Tongue (tissue), 1 donor: ENCODE measurements at regions not wholly inside any gene's neighbourhood (a gene's known extent, or its start where the extent isn't known, plus 50 kb on each side); places are given as distances from the start of the nearest gene placed in this dataset.
"Not testable (repeated sequence)": the region's sequence is repeated elsewhere in the genome, so short reads cannot be mapped to it uniquely, and the experiment has no call there.

Source experiments
- DNase-seq: peaks from one replicate; pipeline ENCODE4 v3.0.0-alpha.2; 2015

DNA sequence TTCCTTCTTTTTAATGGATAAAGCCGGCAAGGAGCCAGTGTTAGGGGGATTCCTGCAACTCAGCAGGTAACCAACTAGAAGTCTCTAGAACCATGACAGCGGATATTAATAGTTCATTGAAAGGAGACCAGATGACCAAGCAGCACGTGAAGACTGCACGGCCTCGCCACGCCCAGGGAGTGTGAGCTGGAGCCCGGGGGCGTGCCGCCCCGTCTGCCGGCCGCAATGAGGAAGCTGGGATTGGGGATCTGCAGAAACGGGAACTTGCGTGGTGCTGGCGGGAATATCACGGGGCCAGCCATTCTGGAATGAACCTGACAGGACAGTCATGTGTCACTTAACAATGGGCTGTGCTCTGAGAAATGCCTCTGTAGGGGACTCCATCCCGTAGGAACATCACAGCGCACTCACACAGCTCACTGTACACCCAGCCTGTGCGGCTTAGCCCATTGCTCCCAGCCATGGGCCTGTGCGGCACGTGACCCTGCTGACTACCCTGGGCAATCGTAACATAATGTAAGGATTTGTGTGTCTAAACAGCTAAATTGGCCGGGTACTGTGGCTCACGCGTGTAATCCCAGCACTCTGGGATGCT, 4092.8 kb upstream of the TPTE start:
- not testable (repeated sequence) for DNase-seq

DNA sequence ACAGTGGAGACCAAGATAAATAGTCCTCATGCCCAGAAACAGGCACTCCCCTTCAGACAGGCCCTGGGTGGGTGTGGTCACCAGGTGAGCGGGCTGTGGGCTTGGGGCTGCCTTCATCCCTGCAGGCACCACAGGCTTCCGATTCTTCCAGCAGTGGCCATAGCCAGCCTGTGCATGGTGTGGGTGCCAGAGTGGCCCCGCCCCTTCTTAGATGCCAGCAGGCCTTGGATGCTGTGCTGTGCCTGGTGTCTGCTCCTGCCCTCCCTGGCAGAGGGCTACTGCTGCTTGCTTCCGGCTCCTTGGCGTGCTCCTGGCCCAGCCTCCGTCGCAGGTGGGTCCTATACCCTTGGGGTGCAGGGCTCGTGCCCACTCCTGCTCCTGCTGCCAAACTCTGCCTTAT, 4091.5 kb upstream of the TPTE start:
- DNase-seq = not testable (repeated sequence)

DNA sequence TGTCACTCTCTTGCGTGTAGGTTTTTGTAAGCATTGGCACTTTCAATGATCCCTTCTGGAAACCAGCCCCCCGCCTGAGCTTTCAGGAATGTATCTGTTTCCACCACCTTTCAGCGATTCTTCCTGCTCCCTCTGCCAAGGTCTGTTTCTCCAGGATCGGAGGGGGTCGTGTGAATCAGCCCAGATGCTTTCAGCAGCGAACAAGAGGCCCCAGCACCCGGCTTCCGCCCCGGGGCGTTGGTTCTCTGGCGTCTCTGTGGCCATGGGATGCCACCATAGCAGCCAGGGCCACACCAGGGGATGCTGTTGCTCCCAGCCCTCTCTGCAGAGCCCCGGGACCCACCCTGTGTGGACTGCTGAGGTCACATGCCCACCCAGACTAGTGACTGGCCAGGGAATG, 4088.2 kb upstream of the TPTE start:
- DNase-seq = not testable (repeated sequence)

DNA sequence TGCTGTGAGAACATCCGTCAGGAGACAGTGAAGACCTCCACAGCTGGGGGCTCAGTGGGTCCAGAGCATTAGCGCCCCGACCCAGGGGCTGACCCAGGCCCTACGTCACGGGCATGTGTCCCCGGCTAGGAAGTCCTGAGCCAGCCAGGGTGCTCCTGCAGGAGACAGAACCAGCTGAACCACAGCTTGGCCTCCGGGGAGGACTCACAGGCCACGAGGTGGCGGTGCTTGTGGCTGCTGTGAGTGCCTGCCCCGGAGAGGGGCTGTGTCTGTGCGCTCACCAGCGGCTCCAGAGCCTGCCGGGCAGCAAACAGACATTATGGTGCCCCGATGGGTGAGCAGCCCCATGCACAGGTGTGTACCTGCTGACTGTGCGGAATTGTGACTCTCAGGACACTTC, 4085.2 kb upstream of the TPTE start:
- DNase-seq = not testable (repeated sequence)

DNA sequence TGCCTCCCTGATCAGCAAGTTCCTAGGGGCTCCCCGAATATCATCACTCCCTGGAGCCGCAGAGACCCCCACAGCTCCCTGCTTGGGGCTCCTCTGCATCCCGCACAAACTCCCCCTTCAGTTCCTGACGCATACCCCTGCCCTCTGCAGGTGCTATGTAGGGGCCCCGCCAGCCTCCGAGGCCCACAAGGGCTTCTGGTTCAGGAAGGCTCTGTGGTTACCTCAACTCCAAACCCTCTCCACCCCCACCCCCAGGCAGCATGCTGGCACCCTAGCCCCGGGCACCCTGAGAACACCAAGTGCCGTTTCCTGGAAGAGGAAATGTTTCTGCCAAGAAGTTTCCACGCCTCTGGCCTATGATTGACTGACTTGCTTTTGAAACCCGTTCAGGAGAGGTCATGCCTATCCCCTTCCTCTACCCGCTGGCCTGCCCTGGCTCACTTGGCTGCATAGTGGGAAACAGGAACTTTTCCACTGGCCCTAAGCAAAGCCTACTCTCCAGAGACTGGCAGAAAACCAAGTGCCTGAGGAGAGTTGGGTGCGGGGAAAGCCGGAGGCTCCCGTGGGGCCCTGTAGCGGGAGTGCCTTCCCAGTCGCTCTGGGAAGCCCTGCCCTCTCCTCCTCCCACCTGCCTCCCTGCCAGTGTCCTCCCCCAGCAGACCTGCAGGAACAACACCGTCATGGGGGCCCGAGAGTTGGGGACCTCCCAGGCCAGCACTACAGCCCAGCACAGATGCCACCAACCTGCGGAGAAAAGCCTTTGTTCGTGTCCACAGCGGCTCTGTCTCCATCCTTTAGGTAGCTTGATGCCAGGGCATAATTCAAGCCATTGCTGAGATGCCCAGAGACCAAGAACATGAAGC, 4084.2 kb upstream of the TPTE start:
- DNase-seq = peak; percentile 5

DNA sequence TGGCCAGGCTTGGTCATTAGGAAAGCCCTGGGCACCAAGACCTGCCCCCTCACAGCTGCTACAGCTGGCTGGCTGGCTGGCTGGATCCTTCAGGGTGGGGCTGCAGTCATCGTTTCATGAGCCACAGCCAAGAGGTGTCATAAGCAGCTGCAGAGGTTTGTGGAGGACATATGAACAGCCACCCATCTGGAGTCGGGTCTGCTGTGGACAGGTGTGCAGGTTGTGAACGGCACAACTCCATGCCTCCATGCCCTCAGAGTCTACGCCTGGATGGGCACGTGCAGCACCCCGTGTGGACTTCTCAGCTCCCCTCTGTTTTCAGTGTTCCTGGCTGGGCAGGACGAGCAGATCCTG, 4083.6 kb upstream of the TPTE start:
- peak; percentile 22 for DNase-seq

DNA sequence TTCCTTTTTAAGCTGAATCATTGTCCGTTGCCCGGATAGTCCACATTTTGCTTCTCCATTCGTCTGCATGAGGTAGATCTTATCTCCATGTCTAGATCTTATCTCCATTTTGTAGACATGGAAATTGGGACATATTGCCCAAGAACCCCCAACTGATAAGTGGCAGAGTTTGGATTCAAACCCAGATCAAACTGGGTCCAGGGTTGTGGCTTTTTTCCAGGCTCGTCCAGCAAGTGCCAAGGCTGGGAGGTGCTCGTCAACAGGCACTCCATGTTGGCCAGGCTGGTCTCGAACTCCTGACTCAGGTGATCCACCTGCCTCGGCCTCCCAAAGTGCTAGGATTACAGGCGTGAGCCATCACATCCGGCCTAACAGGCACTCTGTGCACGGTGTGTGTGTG, 4082.3 kb upstream of the TPTE start:
- not testable (repeated sequence) for DNase-seq

DNA sequence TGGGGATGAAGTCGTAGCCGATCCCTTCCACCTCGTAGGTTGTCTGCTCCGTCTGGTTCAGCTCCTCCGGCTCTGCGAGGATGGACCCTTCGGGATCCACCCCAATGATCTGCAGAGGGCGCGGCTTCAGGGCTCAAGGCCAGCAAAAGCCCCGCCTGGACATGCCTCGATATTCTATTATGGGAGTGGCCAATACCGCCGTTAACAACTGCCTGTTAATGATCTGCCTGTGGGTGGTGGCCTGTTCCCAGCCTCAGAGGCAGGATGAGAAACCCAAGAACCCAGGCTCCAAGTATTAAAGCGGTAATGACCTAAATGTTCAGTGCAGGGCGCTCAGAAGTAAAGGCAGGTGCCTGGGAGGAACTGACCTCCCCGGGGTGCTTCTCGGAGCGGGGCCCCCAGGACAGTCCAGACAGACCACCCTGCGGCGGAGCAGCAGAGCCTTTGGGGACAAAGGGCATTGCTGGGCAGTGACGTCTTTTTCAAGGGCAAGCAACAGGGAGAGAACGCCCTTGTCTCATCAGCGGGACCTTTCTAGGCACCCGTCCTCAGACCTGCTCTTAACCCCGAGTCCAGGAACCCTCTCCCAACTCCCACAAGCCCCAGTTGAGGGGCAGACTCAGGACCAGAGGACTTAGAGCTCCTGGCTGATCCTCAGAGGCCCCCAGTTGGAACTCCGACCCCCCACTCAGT, 4066.6 kb upstream of the TPTE start:
- DNase-seq = not testable (repeated sequence)

DNA sequence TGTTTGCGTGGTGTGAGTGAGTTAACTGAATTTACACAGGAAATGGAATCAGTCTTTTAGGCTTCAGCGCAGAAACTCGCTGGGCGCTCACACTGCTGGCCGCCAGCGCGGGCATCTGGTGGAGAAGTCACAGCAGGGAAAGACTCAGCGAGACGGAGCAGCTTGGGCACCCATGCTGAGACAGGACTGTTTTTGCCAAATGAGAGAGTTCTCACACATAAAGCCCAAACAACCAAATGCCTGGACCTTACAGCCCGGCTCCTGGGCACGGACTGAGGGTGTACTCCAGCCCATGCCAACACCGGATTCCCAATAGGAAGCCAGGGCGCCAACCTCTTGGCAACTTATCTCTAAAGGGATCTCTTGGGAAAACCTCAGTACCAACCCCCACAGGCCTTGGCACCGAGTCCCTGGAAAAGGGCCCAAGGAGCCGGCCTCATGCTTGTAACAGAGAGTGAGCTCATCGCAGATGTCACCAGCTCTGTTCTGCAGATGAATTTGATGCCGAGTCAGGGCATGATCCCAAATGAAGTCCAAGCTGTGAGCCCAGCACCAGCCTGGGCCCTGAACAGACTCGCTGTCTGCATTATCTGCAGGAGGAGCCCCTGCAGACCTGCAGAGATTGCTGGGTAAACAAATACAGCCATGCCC, 4065.2 kb upstream of the TPTE start:
- not testable (repeated sequence) for DNase-seq

DNA sequence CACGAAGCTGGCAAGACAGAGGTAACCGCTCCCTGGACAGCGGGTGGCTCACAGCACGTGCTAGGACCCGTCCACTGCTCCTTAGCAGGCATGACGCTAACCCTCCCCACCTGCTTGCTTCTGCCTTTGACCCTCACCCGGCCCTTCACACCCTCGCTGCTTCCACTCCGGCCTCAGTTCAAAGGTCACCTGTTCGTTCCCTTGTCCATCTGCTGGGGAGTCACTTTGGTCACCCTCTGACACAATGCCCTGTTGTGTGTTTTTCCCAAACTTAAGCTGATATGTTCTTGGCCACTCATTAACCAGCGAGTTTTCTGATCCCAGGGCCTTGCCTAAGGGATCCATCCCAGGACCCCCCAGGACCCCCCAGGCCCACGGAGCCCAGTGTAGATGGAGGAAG, 4061.6 kb upstream of the TPTE start:
- DNase-seq = not testable (repeated sequence)

DNA sequence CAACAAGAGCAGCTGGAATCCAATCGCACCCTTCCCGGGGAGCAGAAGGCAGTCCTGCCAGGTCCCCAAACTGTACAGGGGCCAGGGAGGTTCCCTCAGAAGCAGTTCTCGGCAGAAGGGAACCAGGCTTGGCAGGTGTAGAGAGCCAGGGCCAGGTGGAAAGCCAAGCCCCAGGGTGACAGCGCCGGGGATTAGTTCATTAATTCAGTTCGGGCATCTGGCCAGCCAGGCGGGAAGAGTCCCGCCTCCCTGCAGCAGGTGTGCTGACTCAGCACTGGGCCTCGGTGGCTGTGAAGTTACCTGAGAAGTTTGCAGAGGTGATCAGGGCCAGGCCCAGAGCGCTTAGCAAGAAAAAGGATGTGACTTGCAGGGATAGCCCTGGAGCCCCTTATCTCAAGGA, 4060.0 kb upstream of the TPTE start:
- not testable (repeated sequence) for DNase-seq

DNA sequence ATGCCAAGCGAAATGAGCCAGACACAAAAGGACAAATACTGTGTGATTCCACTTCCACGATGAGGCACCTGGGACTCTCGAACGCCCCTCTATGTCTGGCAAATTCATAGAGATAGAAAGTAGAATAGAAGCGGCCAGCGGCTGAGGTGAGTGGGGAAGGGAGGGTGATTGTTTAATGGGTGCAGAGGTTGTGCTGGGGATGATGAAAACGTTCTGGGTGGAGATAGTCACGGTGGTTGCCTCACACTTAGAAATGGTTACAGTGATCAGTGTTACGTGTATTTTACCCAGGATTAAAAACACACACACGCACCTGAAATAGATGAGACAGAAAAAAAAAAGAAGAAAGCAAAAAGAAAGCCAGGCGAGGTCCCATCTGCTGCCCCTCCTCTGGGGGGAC, 4057.0 kb upstream of the TPTE start:
- not testable (repeated sequence) for DNase-seq

DNA sequence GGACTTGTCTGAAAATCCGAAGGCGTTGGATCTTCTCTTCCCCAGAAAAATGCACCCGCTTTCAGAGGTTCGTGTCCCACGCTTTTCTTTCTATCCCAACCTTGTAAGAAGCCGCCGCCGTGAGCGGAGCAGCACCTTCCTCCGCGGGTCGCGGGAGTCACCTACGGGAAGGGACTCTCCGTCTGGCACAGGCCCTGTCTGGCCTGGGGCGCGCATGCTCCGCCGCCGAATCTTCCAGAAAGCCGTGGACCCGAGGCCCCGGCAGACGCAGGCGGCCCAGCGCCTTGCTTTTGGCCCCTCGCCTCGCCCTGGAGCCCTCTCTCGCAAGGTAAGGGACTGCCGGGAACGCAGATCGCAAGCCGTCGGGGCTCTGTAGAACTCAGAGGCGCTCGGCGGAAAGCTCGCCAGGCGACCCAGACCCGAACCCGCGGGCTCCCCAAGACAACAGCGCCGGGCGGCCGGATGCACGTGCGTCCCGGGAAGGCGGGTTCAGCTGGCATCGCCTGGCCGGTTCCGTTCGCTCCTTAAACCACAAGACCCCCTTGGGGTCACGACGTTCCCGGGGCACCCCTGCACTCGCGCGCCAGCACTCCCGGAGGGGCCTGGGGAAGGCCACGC, 4055.2 kb upstream of the TPTE start:
- not testable (repeated sequence) for DNase-seq

DNA sequence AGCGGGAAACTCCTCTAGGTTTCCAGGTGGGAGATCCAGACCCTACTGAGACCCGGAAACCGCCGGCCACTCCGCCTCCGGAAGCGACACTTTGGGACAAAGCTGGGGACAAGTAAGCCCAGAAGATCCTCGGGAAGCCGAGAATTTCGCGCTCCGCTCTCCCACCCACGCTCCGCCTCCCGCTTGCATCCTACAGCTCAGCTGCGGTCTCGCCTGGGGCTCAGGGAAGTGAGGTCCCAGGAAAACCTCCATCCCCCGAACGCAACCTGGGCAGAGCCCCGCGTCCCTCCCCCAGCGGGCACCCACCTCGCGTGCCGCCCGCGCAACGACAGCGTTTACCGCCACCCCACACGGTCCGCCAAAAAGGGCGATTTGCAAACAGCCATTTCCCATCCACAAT, 4054.7 kb upstream of the TPTE start:
- not testable (repeated sequence) for DNase-seq

DNA sequence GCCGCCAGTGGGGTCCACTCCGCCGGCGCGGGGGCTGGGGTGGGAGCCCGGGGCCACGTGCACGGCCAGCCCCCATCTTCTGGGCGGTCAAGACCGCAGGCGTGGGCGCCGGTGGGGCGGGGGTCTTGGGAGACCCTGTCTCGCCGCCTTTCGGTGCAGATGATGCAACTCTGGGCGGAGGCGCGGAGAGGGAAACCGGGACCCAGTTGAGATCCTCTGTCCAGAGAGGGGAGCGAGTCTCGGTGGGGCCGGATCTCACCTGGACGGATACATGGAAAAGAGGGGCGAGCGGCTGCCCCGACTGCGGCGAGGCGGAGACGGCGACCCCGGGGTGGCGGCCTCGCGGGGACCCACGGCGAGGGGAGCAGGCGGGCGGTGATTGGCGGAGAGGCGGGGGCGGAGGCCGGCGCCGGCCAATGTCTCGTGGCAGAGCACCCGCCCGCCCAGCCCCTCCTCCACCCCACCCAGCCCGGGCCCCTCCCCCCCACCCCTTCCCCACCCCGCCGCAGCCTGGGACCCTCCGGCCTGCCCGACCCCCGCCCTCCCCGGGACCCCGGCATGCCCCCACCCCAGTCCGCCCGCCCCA, 4054.1 kb upstream of the TPTE start:
- not testable (repeated sequence) for DNase-seq

DNA sequence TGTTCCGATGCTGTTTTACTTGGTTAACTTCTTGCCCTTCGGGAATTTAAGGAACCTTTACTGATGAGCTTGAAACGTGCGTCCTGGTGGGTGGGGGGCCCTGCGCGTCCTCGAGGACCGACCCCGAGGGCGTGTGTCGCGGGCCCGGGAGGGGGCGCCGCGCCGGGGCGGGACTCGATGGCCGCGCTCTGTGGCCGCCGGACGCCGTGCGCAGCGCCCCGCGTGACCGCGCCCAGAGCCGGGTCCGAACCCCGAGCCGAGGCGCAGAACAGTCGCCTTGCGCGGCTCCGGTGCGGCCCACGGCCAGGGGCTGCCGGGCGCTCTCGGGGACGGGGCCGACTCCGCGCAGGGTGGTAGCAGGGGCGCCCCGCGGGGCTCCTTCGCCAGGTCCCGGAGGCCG, 4053.5 kb upstream of the TPTE start:
- DNase-seq = not testable (repeated sequence)

DNA sequence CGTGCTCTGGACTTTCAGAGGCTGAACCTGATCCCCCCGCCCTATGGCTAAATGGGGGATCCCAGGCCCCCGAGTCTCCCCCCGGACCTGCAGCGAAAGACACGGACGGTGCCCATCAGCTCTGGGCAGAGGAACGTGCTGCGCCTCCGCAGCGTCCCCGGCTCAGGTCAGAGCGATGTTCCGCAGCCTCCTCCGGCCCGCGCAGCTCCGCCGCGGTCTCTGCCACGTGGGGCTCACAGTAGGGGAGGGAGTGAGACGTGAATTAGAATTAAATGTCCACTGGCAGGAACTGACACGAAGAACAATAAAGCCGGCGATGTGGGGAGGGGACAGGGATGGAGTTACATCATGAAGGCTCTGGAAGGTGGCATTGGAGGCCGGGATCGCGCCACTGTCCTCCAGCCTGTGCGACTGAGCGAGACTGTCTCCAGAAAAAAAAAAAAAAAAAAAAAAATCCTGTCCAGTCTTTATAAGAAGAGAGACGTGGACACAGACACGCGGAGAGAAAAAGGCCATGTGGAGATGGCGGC, 4053.0 kb upstream of the TPTE start:
- DNase-seq = not testable (repeated sequence)

DNA sequence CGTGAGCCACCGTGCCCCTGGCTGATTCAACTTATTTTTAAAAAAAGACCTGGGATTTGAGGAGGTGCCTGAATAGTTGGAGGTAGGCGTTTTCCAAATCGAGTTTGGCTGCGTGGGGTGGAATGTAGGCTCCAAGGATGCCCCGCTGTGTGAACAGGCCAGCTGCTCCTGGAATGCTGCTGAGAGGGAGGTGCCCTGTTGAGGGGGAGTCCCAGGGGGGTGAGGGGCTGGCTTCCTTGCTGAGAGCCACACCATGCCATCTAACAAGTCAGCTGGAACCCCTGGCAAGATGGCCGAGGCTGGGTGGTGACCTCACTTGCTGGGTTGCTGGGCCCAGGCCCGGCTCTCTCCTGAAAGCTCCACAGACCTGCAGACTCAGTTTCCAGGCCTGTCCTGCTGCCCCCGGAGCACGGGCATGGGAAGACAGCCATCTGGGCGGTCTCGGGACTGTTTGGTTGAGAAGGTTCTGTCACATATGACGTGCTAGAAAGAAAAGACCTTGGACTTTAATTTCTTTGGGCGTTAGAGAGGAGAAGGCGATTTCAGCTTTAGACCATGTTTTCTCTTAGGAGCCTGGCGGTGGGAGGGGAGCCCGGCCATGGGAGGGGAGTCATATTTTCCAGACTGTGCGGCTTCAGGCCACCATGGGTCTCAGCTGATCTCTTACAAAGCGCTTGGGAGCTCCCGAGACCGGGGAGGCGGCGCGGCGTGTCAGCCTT, 4047.0 kb upstream of the TPTE start:
- DNase-seq = not testable (repeated sequence)

DNA sequence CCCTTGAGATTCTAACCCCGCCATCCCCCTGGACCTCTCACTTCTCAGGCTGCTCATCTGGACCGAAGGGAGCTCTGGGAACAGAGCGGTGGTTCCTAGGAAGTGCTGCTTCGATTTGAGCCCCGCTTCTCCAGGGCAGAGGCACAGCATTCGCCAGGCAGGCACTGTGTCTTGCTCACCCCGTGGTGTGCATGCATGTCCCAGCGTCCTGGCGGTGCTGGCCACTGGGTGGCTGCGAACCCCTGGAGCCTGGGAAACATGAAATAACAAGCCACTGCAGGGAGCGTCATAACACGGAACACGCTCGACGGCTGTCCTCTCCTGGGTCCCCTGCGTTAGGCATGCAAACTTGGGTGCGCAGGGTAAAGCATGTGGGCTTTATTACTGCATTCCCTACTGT, 4040.3 kb upstream of the TPTE start:
- DNase-seq = not testable (repeated sequence)

DNA sequence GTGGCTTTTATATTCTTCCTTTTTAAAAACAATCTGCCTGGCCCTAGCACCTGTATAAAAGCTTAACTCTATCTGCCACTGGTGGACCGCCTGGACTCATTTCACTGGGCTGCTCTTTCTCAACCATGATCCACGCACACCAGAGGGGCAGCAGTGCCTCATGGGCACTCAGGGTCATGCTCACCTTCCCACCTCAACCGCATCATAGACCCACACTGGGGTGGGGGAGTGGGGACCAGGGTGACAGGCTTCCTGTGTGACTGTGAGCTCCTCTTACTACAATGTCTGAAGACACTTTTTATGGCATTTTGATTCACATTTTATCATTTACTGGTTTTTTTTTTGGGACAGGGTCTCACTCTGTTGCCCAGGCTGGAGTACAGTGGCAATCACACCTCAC, 4038.8 kb upstream of the TPTE start:
- DNase-seq = not testable (repeated sequence)

DNA sequence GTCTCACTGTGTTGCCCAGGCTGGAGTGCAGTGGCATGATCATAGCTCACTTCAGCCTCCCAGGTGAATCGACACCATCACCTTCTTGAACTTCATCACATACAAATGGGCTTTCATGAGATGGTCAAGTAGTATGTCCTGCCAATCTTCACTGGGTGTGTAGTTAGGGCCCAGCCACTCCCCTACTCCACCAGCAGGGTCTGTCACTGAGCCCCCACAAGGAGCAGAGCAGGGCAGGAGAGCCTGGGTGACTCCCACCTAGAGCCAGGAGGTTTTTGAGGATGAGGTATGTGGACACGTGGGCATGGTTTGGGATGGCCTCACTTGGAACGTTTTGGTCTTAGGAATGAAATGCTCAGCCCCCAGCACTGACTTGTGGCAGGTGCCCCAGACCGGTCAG, 4037.7 kb upstream of the TPTE start:
- not testable (repeated sequence) for DNase-seq
